SK-N-SH (cell line): ENCODE measurements at regions not wholly inside any gene's neighbourhood (a gene's known extent, or its start where the extent isn't known, plus 50 kb on each side); places are given as distances from the start of the nearest gene placed in this dataset.

Experiments used
- CTCF ChIA-PET: fragments of 300-600, 350-600 bp; formaldehyde crosslinking; extraction: SDS; loops from one replicate; lab custom pipeline; 2021; lab: Yijun Ruan, JAX
- POLR2A ChIA-PET: fragments of 350-600 bp; sonication (Branson Sonifier 250); formaldehyde crosslinking; extraction: SDS; loops from one replicate; lab custom pipeline; 2020; ENCODE audit warnings: antibody characterized with exemption, inconsistent platforms; lab: Yijun Ruan, JAX
- DNase-seq: peaks from one replicate; pipeline ENCODE4 v3.0.0; 2012
- H2AFZ ChIP-seq: fragments of 200-600 bp; sonication (generic); 2 replicates; pipeline ENCODE4 v1.8.1; 2016; ENCODE audit warnings: antibody characterized with exemption, mild to moderate bottlenecking, low read depth
- H3F3A ChIP-seq: fragments of 200-600 bp; sonication (generic); replicated peaks from 2 replicates; pipeline ENCODE3; 2016; ENCODE audit warnings: antibody characterized with exemption, mild to moderate bottlenecking; ENCODE audit not compliant: insufficient read depth
- H3K27ac ChIP-seq, 2 experiments: fragments of 200-500 bp in 1 of 2; fragments of 200-600 bp in 1 of 2; sonication (Bioruptor generic) in 1 of 2; sonication (generic), shearing (Covaris generic) in 1 of 2; 2 replicates each; pipeline versions ENCODE4 v1.5.1 to v1.6.1; 2014 to 2016; ENCODE audit warnings: low read depth in 2 of 2, inconsistent platforms in 1 of 2, low read length in 1 of 2, mild to moderate bottlenecking in 1 of 2, mixed read lengths in 1 of 2
- H3K27me3 ChIP-seq: fragments of 200-600 bp; sonication (generic), shearing (Covaris generic); 2 replicates; pipeline ENCODE4 v1.6.1; 2016; ENCODE audit warnings: mixed run types; ENCODE audit not compliant: insufficient read depth
- H3K36me3 ChIP-seq, 2 experiments: fragments of 200-500 bp in 1 of 2; fragments of 200-600 bp in 1 of 2; sonication (Bioruptor generic) in 1 of 2; sonication (generic) in 1 of 2; replicated peaks in 1 of 2; 2 replicates each; pipeline versions ENCODE3 to v1.5.1; 2014 to 2016; ENCODE audit warnings: low read length in 1 of 2, mild to moderate bottlenecking in 1 of 2; ENCODE audit not compliant: insufficient read depth in 2 of 2, control insufficient read depth in 1 of 2
- H3K4me1 ChIP-seq, 2 experiments: fragments of 200-500 bp in 1 of 2; fragments of 200-600 bp in 1 of 2; sonication (Bioruptor generic) in 1 of 2; sonication (generic), shearing (Covaris generic) in 1 of 2; 2 replicates each; pipeline versions ENCODE4 v1.5.1 to v1.6.1; 2014 to 2016; ENCODE audit warnings: low read depth in 1 of 2, low read length in 1 of 2, mixed run types in 1 of 2; ENCODE audit not compliant: insufficient read depth in 2 of 2, control insufficient read depth in 1 of 2
- H3K4me2 ChIP-seq: fragments of 200-600 bp; sonication (generic), shearing (Covaris generic); 2 replicates; pipeline ENCODE4 v1.6.1; 2017; ENCODE audit warnings: mixed run types
- H3K4me3 ChIP-seq, 2 experiments: fragments of 200-500 bp in 1 of 2; fragments of 200-600 bp in 1 of 2; sonication (Bioruptor generic) in 1 of 2; sonication (generic), shearing (Covaris generic) in 1 of 2; 2 replicates each; pipeline versions ENCODE4 v1.5.1 to v1.8.1; 2014 to 2016; ENCODE audit warnings: low read depth in 2 of 2, inconsistent platforms in 1 of 2, low read length in 1 of 2, mild to moderate bottlenecking in 1 of 2, mixed read lengths in 1 of 2, moderate library complexity in 1 of 2
- H3K79me2 ChIP-seq: fragments of 200-600 bp; sonication (generic); 2 replicates; pipeline ENCODE4 v1.8.1; 2017; ENCODE audit warnings: mild to moderate bottlenecking; ENCODE audit not compliant: insufficient read depth
- H3K9ac ChIP-seq: fragments of 200-600 bp; sonication (generic); 2 replicates; pipeline ENCODE4 v1.6.1; 2017; ENCODE audit warnings: mixed run types
- H3K9me2 ChIP-seq: fragments of 200-600 bp; sonication (generic); 2 replicates; pipeline ENCODE4 v1.6.1; 2017; ENCODE audit warnings: mixed run types
- H3K9me3 ChIP-seq: fragments of 200-600 bp; sonication (generic); 2 replicates; pipeline ENCODE4 v1.6.1; 2017; ENCODE audit warnings: mixed run types, mild to moderate bottlenecking, moderate library complexity
- H4K20me1 ChIP-seq: fragments of 200-600 bp; sonication (generic); 2 replicates; pipeline ENCODE4 v1.6.1; 2017; ENCODE audit warnings: mild to moderate bottlenecking, mixed run types; ENCODE audit not compliant: insufficient read depth
- CHD2 ChIP-seq: fragments of 150-350 bp; IDR thresholded peaks from 2 replicates; pipeline ENCODE4 v1.6.1; 2018; ENCODE audit warnings: low read length; ENCODE audit not compliant: partially characterized antibody
- ELF1 ChIP-seq: IDR thresholded peaks from 2 replicates; pipeline ENCODE4 v1.4.0; 2012
- EP300 ChIP-seq, 2 experiments: IDR thresholded peaks; 2 replicates each; pipeline versions ENCODE4 v1.4.0 to v1.6.1; 2012; ENCODE audit warnings: borderline replicate concordance in 1 of 2, low read depth in 1 of 2, low read length in 1 of 2
- FOSL2 ChIP-seq: IDR thresholded peaks from 2 replicates; pipeline ENCODE4 v1.4.0; 2012; ENCODE audit warnings: low read depth, mild to moderate bottlenecking, moderate library complexity, borderline replicate concordance
- IRF3 ChIP-seq: fragments of 150-350 bp; IDR thresholded peaks from 2 replicates; pipeline ENCODE4 v1.6.1; 2016; ENCODE audit warnings: mild to moderate bottlenecking, low read depth, low read length
- MXI1 ChIP-seq: IDR thresholded peaks from 2 replicates; pipeline ENCODE4 v1.6.1; 2012; ENCODE audit warnings: mild to moderate bottlenecking, low read depth, low read length, improper control_type of control experiment
- PBX3 ChIP-seq: IDR thresholded peaks from 2 replicates; pipeline ENCODE4; 2012
- RAD21 ChIP-seq: IDR thresholded peaks from 2 replicates; pipeline ENCODE4 v1.6.1; 2012; ENCODE audit warnings: mild to moderate bottlenecking, low read length
- RCOR1 ChIP-seq: fragments of 150-350 bp; IDR thresholded peaks from 2 replicates; pipeline ENCODE4 v1.6.1; 2017; ENCODE audit warnings: antibody characterized with exemption, low read length
- SMC3 ChIP-seq: IDR thresholded peaks from 2 replicates; pipeline ENCODE4 v1.6.1; 2012; ENCODE audit warnings: low read depth, low read length, improper control_type of control experiment
- TAF1 ChIP-seq: IDR thresholded peaks from 2 replicates; pipeline ENCODE4 v1.6.1; 2012; ENCODE audit warnings: low read depth, mild to moderate bottlenecking, low read length, moderate library complexity, borderline replicate concordance
- TCF12 ChIP-seq: IDR thresholded peaks from 2 replicates; pipeline ENCODE4 v1.4.0; 2012
- TEAD4 ChIP-seq: IDR thresholded peaks from 2 replicates; pipeline ENCODE4 v1.4.0; 2012; ENCODE audit warnings: mild to moderate bottlenecking, borderline replicate concordance; ENCODE audit not compliant: insufficient read depth
- YY1 ChIP-seq: IDR thresholded peaks from 2 replicates; pipeline ENCODE4 v1.4.0; 2012; ENCODE audit warnings: low read depth, mild to moderate bottlenecking
- ZBTB33 ChIP-seq: IDR thresholded peaks from 2 replicates; pipeline ENCODE4 v1.4.0; 2012; ENCODE audit warnings: low read depth, borderline replicate concordance
- WGBS: methylation state at CpG from one replicate; pipeline ENCODE4 v1.1.6; 2017; ENCODE audit warnings: low lambda C conversion rate; 5-methylcytosine and 5-hydroxymethylcytosine counted together

- Histone ChIP-seq H3K36me3 (no peaks in the 10 kb centered on the region), H4K20me1 (no peaks in the 10 kb centered on the region), H3F3A (no peaks in the 10 kb centered on the region), H3K4me1 (peaks cover 0 to 9% of the 10 kb centered on the region in 2 experiments; a peak in 2 of 4 replicates), H3K79me2 (no peaks in the 10 kb centered on the region), H2AFZ (no peak overlapping the region), H3K9ac (no peak overlapping the region), H3K27me3 (no peaks in the 10 kb centered on the region), H3K9me2 (no peaks in the 10 kb centered on the region), H3K9me3 (no peaks in the 10 kb centered on the region), H3K4me2 (no peak overlapping the region), H3K27ac (no peak overlapping the region)
- no peak for DNase-seq
- WGBS: 21% methylated on average over 2 of the region's 2 CpGs
- CTCF ChIA-PET: interaction anchor here (0.9 to 1.3 kb wide), 2 partner anchors 7 to 132 kb away, joined by 3 read pairs; no protein-coding TSS in a partner anchor
- no peak for TF ChIP-seq ELF1
- TF ChIP-seq RAD21: no peak
- no peak for TF ChIP-seq EP300 (IDR thresholded peaks at IDR 0.05; ENCODE audit: borderline replicate concordance in 1 of 2, low read depth in 1 of 2, low read length in 1 of 2)
- no peak for TF ChIP-seq TCF12
- TF ChIP-seq SMC3: no peak
- no peak for TF ChIP-seq IRF3
- no peak for TF ChIP-seq ZBTB33
- no peak for TF ChIP-seq TAF1
- TF ChIP-seq RCOR1: no peak
- no peak for TF ChIP-seq PBX3
- TF ChIP-seq, all 33 proteins: peak for 0
- POLR2A ChIA-PET: no interaction called here
- no peak overlapping the region for H3K4me3 ChIP-seq
Measured at GRCh38 chr12:43109631-43110345, 442.2 kb downstream of the ADAMTS20 start.

DNA sequence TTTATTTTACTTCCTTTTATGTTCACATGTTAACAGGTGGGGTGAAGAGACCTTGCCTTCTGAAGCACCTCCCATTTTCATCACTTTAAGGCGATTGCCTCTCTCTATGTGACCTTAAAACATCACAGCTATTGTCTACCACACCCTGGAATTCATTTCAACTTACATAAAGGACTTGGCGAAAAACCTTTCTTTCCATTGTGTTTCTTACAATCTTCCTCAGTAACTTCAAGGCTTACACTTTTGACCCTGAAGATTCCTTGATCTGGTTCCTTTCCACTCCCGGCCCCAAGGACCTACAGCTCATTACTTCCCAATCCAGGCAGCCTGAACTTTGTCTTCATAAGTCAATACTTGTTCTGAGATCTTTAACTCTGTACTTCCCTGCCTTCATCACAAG is 443.3 kb downstream of the ADAMTS20 start:
- Histone ChIP-seq H4K20me1 (no peaks in the 10 kb centered on the region), H3K27me3 (no peaks in the 10 kb centered on the region), H3K27ac (no peak overlapping the region), H3K9me3 (no peaks in the 10 kb centered on the region), H3K4me2 (no peak overlapping the region), H3K36me3 (no peaks in the 10 kb centered on the region), H3K4me1 (peaks cover 0 to 15% of the 10 kb centered on the region in 2 experiments; a peak in 2 of 4 replicates), H3K79me2 (no peaks in the 10 kb centered on the region), H2AFZ (no peak overlapping the region), H3K9ac (no peak overlapping the region), H3F3A (no peaks in the 10 kb centered on the region), H3K9me2 (no peaks in the 10 kb centered on the region), H3K4me3 (no peak overlapping the region)
- whole genome bisulfite sequencing: 32% methylated on average over 3 of the region's 3 CpGs
- POLR2A ChIA-PET: no interaction called here
- CTCF ChIA-PET: interaction anchor here (1.3 kb wide), 1 partner anchor 8 kb away, joined by 3 read pairs; no protein-coding TSS in a partner anchor
- no peak for DNase-seq
- TF ChIP-seq MXI1 (no peak), CHD2 (no peak), SMC3 (no peak), YY1 (no peak), FOSL2 (no peak), TEAD4 (no peak)
